Retinal pigment epithelial cell (primary cell): ENCODE measurements at regions not wholly inside any gene's neighbourhood (a gene's known extent, or its start where the extent isn't known, plus 50 kb on each side); places are given as distances from the start of the nearest gene placed in this dataset.

Experiments used
- DNase-seq: peaks from one replicate; pipeline ENCODE4 v3.0.0-alpha.2; 2010; ENCODE audit warnings: low read depth
- H3K4me3 ChIP-seq: 2 replicates; pipeline ENCODE4 v1.5.1; 2011; ENCODE audit warnings: mild to moderate bottlenecking, low read length, control low read depth, moderate library complexity
- CTCF ChIP-seq: conservative IDR thresholded peaks from 2 replicates; pipeline ENCODE4 v1.5.1; 2011; ENCODE audit warnings: low read depth, low read length, control low read depth, inconsistent platforms

DNA sequence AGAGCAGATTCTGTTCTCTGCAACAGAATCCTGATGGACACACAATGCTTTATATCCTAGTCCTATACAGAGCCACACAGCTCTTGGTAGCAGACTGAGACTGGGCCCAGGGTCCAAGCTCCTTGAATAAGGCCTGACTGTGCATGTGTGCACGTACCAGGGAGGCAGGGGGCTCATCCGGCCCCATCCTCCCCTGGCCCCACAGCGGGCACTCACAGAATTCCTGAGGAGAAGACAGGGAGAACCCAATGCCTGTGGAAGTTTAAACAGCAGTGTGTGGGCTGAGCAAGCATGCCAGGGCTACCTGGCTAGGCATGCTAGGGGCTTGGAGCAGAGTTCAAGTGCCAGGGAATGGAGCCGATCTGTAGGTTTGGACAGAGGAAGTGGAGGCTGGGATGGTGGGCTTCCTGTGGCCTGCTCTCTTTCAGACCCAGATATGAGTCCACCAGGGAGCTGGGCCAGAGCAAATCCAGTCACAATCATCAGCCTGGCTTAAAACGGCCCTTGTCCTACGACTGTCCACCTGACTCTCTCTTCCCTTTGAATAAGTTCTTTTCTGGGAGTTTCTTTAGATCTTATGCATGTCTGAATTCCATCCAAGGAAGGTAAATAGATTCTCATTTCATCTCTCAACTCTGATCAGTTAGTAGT is 74.0 kb downstream of the MRPL14 start:
- no peak for DNase-seq
- H3K4me3 ChIP-seq, result no peak overlapping the region
- no peak for TF ChIP-seq CTCF

DNA sequence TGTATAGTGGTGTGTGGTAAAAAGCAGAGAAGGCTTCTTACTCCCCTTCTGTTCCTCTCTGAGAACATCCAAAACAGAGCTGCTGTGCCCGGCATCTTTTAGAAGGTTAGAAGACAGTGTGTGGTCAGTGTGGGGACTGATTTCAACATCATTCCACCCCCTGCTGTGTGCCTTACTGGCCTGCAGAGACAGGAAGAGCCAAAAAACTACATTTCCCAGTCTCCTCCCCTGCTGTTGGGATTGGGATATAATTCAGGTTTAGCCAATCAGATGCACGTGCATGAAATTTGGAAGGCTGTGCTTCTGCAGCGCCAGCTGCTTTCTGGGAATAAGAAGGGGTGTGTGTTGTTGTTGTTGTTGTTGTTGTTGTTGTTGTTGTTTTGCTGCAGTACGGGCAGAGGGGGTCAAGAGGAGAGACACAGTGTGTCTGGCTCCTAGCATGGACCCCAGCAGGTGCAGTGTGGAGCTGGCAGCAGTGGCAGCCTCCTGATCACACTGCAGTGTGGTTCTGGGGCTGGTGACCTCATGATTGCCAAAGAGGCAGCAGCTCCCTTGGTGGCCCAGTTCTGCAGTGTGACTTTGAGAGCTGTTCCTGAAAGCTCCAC is 74.7 kb downstream of the MRPL14 start:
- DNase-seq, result no peak
- TF ChIP-seq CTCF, result peak; percentile 4
- H3K4me3 ChIP-seq, result no peak overlapping the region

DNA sequence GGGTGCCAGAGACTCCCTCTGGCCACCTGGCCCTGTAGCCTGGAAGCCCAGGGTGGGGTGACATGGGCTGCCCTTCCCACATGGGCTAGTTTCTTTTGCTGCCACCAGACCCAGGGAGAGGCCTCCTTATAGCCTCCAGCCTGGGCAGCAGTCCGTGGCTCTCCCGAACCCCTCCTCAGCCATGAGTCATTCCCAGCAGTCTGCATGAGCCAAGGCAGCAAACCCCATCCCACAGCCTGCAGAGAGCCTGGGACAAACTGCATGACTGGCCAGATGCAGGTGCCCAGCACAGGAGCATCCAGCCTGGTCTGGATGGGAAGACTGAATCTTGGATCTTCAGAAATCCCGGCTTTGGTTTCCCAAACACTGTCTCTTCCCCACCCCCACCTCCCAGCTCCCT is 75.7 kb downstream of the MRPL14 start:
- peak; percentile 62 for DNase-seq
- no peak for TF ChIP-seq CTCF
- H3K4me3 ChIP-seq, result no peak overlapping the region

- H3K4me3 ChIP-seq, result no peak overlapping the region
- DNase-seq, result no peak
- no peak for TF ChIP-seq CTCF
These were observed 76.3 kb downstream of the MRPL14 start for GRCh38 chr6:44050872-44051505.

GRCh38 chr6:44049989-44050871 is 77.0 kb downstream of the MRPL14 start:
- no peak for DNase-seq
- H3K4me3 ChIP-seq, result no peak overlapping the region
- no peak for TF ChIP-seq CTCF

DNA sequence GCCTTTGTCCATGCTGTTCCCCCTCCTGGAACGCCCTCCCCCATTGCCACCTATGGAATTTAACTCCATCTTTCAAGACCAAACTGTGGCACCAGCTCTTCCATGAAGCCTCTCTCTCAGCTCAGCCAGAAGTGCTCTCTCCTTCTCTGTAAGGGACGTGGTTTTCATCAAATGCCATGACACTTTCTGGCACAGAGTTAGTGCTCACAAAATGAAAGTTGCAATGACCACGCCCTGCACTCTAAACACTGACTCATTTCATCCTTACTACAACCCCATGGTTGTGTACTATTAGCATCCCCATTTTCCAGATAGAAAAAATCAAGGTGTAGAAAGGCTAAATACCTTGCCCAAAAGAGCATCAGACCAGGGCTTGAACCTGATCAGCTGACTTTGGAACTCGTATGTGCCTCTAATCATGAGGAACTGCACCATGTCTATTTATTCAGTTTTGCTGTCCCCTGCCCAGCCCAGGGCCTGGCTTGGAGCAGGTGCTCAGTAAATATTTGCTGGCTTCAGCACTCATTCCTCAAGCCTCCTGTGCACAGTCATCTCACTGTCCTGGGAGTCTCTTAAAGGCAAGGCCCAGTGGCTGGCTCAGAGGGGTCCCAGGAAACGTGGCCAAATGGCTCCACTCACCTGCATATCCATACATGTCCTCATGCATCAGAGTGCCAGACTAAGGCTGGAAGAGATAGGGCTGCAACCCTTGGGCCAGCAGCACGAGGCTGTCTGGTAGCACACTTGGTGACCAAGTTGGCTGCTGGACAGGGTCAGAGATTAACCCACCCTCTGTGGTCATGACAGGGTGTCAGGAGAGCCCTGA is 77.9 kb downstream of the MRPL14 start:
- TF ChIP-seq CTCF, result no peak
- DNase-seq, result no peak

More for the DNA sequence above, 77.9 kb downstream of the MRPL14 start:
- no peak overlapping the region for H3K4me3 ChIP-seq
